Renal cortical epithelial cell (primary cell): ENCODE measurements at regions not wholly inside any gene's neighbourhood (a gene's known extent, or its start where the extent isn't known, plus 50 kb on each side); places are given as distances from the start of the nearest gene placed in this dataset.
"Not testable (repeated sequence)": the region's sequence is repeated elsewhere in the genome, so short reads cannot be mapped to it uniquely, and the experiment has no call there.

Experiments used
- DNase-seq: peaks from one replicate; pipeline ENCODE4 v3.0.0-alpha.2; 2011; ENCODE audit warnings: low read depth

- DNase-seq = not testable (repeated sequence)
Observed at GRCh38 chr9:42434844-42435714, 251.6 kb downstream of the SPATA31A6 start.

DNA sequence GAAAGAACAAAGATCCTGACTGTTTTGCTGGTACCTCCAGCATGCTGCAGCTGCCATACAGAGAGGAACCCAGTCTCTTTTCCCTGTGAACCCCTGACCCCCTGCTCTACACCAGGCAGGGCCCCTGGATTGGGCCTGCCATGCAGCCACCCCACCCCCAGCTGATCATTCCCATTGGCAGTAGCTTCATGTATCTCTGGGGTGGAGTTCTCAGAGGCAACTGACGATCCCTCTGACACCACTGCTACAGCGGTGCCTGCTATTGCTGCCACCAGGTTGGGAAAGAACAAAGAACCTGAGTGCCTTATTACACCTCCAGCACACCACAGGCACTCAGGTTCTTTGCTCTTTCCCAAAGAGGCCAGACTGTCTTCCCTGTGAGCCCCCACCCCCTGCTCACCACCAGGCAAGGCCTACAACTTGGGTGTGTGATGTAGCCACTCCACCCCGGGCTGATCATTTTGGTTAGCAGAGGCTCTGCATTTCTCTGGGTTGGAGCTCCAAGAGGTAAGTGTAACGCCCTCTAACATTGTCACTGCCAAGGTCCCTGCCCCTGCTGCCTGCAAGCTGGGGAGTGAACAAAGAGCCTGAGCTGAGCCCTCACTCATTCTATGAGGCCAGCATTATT is 252.4 kb downstream of the SPATA31A6 start:
- not testable (repeated sequence) for DNase-seq

DNA sequence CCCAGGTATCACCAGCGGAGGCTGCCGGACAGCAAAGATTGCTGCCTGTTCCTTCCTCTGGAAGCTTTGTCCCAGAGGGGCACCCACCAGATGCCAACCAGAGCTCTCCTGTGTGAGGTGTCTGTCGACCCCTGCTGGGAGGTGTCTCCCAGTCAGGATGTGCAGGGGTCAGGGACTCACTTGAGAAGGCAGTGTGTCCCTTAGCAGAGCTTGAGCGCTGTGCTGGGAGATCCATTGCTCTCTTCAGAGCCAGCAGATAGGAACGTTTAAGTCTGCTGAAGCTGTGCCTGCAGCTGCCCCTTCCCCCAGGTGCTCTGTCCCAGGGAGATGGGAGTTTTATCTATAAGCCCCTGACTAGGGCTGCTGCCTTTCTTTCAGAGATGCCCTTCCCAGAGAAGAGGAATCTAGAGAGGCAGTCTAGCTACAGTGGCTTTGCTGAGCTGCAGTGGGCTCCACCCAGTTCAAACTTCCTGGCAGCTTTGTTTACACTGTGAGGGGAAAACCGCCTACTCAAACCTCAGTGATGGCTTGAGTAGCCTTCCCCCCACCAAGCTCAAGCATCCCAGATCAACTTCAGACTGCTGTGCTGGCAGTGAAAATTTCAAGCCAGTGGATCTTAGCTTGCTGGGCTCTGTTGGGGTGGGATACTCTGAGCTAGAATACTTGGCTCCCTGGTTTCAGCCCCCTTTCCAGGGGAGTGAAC is 253.7 kb downstream of the SPATA31A6 start:
- not testable (repeated sequence) for DNase-seq

DNA sequence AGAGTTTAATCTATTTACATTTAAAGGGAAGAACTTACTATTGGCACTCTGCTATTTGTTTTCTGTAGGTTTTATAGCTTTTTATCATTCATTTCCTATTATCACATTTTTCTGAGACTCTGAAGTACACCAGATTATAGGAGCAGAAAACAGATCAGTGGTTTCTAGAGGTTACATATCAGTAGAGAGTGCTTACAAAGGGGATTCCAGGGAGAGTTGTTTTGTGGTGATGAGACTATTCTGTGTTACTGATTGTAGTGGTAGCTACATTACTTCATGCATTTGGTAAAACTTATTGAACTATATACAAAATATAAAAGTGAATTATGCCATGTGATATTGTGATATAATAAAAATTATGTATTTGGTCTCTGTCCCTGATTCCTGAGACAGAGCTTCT is 259.2 kb downstream of the SPATA31A6 start:
- DNase-seq = not testable (repeated sequence)

- not testable (repeated sequence) for DNase-seq
Observed at GRCh38 chr9:42443414-42443813, 260.0 kb downstream of the SPATA31A6 start.

DNA sequence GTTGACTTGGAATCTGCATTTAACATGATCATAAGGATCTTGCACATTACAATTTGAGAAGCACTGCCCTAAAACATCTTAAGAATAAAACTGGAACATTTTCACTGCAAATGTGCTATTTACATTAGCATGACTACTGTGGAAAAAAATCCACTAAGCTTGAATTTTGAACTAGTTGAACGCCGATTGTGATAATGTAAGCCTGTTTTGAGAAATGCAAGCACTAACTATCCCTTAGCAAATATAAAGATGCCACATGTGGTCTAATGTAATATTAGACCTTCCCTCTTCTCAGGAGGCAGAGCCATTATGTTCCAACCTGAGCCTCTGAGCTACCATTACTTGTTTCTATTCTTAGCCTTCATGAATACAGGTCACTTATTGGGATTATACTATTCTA is 278.0 kb downstream of the SPATA31A6 start:
- DNase-seq = not testable (repeated sequence)

DNA sequence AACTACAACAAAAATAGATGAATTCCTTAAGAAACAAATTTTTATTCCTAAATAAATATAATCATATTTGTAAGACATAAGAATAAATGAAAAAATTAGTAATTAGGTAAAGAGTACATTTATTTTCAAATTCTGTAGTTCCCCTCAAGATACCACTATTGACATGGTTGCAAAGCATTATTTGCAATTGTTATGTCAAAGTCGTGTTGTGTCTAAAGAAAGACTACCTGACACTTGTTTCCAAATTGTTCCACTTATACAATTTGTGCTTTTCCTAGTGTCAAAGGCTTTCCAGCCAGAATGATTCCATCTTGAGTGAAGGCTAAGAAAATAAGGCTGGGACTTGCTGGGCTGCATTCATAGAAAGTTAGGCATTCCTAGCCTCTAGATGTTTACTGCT is 278.4 kb downstream of the SPATA31A6 start:
- DNase-seq = not testable (repeated sequence)

- not testable (repeated sequence) for DNase-seq
Observed at GRCh38 chr9:42463981-42464380, 280.5 kb downstream of the SPATA31A6 start.

DNA sequence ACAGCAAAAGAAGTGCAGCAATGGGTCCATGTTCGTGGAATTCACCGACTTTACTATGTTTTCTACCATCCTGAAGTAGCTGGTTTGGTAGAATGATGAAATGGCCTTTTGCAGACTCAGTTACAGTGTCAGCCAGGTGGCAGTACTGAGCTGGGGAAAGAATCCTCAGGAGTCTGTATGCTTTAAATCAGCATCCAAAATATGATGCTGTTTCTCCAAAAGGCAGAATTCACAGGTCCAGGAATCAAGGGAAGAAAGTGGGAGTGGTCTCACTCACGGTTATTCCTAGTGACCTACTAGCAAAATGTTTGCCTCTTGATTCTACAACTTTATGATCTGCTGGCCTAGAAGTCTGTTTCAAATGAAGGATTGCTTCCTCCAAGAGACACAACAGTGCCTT is 287.1 kb downstream of the SPATA31A6 start:
- peak; percentile 14 for DNase-seq

DNA sequence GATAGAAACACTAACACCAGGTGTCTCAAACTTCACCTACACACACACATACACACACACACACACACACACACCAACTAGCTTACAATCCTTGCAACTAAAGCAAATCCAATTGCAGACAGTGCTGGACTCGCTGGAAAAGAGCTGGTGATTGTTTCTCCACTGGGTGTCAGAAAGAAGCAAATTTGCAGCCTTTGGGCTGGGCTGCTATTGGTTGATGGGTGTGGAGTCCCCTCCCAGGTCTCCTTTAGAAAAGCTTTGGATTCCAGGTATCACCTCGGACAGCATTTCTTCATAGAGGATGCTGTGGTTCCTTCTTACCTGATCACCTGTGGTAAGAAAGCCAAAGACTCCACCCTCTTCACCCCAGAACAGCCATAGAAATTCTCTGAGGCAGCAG is 307.5 kb downstream of the SPATA31A6 start:
- DNase-seq = not testable (repeated sequence)

DNA sequence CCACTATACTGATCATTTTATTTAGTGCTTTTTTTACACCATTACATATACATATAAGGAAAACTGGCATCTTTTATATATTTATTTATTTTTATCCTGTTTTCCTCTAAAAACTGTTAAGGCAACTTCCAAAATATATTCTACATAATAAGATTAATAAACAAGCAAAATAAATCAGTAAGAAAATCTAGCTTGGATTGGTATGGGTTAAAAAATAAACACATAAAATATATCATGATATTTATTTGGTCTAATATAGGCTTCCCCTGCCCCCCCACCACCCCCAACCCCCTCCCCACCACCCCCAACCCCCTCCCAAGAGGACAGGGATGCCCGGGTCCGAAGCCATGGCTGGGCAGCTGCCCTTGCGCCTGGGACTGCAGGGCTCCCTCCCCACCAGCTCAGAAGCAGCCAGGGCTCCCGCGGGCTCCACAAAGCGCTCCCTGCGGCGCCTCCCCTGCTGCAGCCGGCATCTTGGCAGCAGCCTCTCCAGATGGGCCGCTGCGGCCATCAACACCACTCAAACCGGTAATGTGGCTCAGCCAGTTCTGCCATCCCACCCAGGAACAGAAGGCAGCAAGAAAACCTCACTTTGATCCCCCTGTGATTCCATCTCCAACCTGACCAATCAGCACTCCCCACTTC is 319.3 kb downstream of the SPATA31A6 start:
- DNase-seq = not testable (repeated sequence)

DNA sequence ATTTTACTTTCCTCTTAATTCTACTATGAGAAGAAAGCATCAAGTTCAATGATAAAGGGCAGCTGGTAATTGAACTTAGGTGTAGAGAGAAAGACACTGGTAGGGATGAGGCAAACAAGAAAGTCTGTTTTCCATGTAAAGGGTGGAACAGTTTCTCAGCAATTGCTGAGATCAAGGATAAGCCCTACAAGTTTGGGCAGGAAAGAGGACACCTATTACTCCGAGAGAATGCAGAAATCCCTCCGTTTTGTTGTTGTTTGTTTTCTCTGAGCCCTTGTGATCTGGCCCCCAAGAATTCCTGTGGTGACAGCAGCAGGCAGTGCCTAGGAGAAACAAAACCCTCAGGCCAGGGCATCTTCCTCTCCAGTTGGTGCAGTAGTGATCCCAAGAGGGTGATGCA is 324.7 kb downstream of the SPATA31A6 start:
- DNase-seq = not testable (repeated sequence)

DNA sequence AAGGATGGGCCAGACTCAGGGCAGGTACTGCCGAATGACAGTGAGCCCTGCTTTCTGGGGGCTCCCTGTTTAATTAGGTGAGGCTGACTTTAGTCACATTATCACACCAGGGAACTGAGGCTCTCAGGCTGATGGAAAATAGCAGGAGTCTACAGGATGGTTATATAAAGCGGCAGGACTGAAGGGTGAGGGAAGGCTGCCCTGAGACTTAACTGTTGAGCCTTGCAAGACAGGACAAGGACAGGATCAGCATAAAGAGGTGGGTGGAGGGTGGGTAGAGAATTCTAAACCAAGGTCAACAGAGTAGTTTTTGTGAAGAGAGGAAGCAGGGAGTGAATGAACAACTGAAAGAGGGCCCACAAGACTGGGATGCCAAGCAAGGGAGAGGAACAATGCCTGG is 330.1 kb downstream of the SPATA31A6 start:
- not testable (repeated sequence) for DNase-seq

- DNase-seq = peak; percentile 0
Observed at GRCh38 chr9:42534325-42534983, 351.0 kb downstream of the SPATA31A6 start.

GRCh38 chr9:42534984-42535325 is 351.5 kb downstream of the SPATA31A6 start:
- not testable (repeated sequence) for DNase-seq

DNA sequence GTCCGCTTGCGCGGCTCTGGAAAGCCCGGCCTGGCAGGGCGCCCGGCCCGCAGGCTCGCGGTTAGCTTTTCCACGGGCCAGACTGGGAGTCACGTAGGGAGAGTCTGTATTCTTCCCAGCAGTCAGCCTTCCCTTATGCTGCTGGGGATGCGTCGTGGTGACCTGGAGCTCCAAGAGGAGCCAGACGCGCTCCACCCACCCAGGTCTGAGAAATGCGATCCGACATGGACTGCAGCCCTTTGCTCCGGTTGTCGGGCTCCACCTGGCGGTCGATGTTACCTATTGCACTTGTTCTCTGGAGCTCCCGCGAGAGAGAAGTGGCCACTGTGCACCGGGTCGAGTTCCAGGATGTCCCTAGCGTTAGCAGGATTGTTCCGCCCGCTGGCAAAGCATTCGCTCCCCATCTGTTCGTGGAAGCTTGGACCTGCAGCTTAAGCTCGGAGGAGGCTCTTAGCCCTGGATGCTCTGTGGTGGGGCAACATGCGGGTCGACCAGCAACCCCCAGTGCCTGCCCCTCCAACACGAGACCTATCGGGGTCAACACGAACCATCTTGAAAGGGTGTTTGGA is 367.4 kb downstream of the SPATA31A6 start:
- DNase-seq = not testable (repeated sequence)

GRCh38 chr9:42568530-42568929 is 385.1 kb downstream of the SPATA31A6 start:
- DNase-seq = not testable (repeated sequence)

DNA sequence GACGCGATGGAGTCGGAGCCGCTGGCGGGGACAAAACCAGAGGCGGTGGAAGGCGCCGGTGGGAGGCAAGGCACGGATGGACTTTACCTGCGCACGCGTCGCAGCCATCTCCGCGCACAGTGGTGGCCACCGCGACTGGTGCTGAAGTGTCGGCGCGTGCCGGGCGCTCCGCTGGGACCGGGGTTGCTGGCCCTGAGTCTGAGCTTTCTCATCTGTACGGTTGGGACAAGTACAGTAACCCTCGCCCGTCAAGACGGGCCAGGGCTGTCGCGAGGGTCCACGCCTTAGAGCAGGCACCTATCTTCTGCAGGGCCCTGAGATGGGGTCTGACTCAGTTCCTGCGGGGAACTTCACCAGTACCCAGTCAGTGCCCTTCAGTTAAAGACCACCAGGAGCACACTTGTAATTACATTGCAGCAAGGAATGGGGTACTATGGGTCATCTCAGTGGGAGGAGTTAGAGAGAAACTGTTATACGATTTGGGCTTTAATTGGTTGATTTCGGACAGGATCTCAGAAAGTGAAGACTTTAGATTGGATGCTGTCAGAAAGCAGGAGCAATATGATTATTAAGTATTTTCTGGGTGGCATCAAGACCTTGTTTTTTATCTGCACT is 385.6 kb downstream of the SPATA31A6 start:
- DNase-seq = not testable (repeated sequence)

GRCh38 chr9:42577851-42578250 is 394.4 kb downstream of the SPATA31A6 start:
- not testable (repeated sequence) for DNase-seq
